GM19193 (cell line): ENCODE measurements at regions not wholly inside any gene's neighbourhood (a gene's known extent, or its start where the extent isn't known, plus 50 kb on each side); places are given as distances from the start of the nearest gene placed in this dataset.

Experiments
- POLR2A ChIP-seq: IDR thresholded peaks from 4 replicates; pipeline ENCODE4 v1.6.1; 2011; ENCODE audit not compliant: insufficient read depth, insufficient read length; ENCODE audit errors: extremely low read depth

GRCh38 chr2:121002597-121002996 lies 266.9 kb downstream of the GLI2 start:
- TF ChIP-seq POLR2A = no peak

GRCh38 chr2:121003391-121003790 lies 267.7 kb downstream of the GLI2 start:
- TF ChIP-seq POLR2A = no peak

- TF ChIP-seq POLR2A = no peak
These were observed 268.7 kb downstream of the GLI2 start for GRCh38 chr2:121004359-121004758.

- TF ChIP-seq POLR2A = no peak
These were observed 269.3 kb downstream of the GLI2 start for GRCh38 chr2:121004950-121005349.

- TF ChIP-seq POLR2A = no peak
These were observed 269.8 kb downstream of the GLI2 start for GRCh38 chr2:121005453-121005852.

GRCh38 chr2:121006743-121007489 lies 271.2 kb downstream of the GLI2 start:
- no peak for TF ChIP-seq POLR2A

- TF ChIP-seq POLR2A = no peak
These were observed 271.8 kb downstream of the GLI2 start for GRCh38 chr2:121007490-121007853.

- TF ChIP-seq POLR2A = no peak
These were observed 273.3 kb downstream of the GLI2 start for GRCh38 chr2:121008975-121009374.

GRCh38 chr2:121010998-121011397 lies 274.0 kb downstream of the TFCP2L1 start:
- TF ChIP-seq POLR2A = no peak

- TF ChIP-seq POLR2A = no peak
These were observed 270.1 kb downstream of the TFCP2L1 start for GRCh38 chr2:121014876-121015275.

- TF ChIP-seq POLR2A = no peak
These were observed 269.0 kb downstream of the TFCP2L1 start for GRCh38 chr2:121015971-121016485.

GRCh38 chr2:121017396-121017795 lies 267.6 kb downstream of the TFCP2L1 start:
- no peak for TF ChIP-seq POLR2A

- TF ChIP-seq POLR2A = no peak
These were observed 266.6 kb downstream of the TFCP2L1 start for GRCh38 chr2:121018136-121019061.

GRCh38 chr2:121019071-121019470 lies 265.9 kb downstream of the TFCP2L1 start:
- TF ChIP-seq POLR2A = no peak

GRCh38 chr2:121019756-121020155 lies 265.2 kb downstream of the TFCP2L1 start:
- no peak for TF ChIP-seq POLR2A
